Activated CD8-positive, alpha-beta memory T cell treated with anti-CD3 and anti-CD28 coated beads, Interleukin-2, amount 10 ng/mL, durations not matched to agents 7 days and 5 days (primary cell): ENCODE measurements at regions not wholly inside any gene's neighbourhood (a gene's known extent, or its start where the extent isn't known, plus 50 kb on each side); places are given as distances from the start of the nearest gene placed in this dataset.
"Not testable (repeated sequence)": the region's sequence is repeated elsewhere in the genome, so short reads cannot be mapped to it uniquely, and the experiment has no call there.

Experiments used
- ATAC-seq: fragments of 150-1000 bp; cut with Tn5 transposase; one replicate; pipeline ENCODE4 v1.10.0; 2021; ENCODE audit warnings: moderate library complexity
- CTCF ChIA-PET: fragments of 350-600 bp; sonication (Branson Sonifier 250); formaldehyde crosslinking; loops from one replicate; lab custom pipeline; 2021; ENCODE audit warnings: antibody characterized with exemption; lab: Charles Lee
- DNase-seq: peaks from one replicate; pipeline ENCODE4 v3.0.0-alpha.2; 2020
- H3K27ac Mint-ChIP-seq: one replicate; pipeline ENCODE4 v1.8.0; 2021; ENCODE audit warnings: mild to moderate bottlenecking, mixed read lengths
- H3K27me3 Mint-ChIP-seq: one replicate; pipeline ENCODE4 v1.8.0; 2021; ENCODE audit warnings: mixed read lengths
- H3K36me3 Mint-ChIP-seq: one replicate; pipeline ENCODE4 v1.8.0; 2021; ENCODE audit warnings: mild to moderate bottlenecking, mixed read lengths
- H3K4me1 Mint-ChIP-seq: one replicate; pipeline ENCODE4 v1.8.0; 2021; ENCODE audit warnings: mixed read lengths
- H3K4me3 Mint-ChIP-seq: one replicate; pipeline ENCODE4 v1.8.0; 2021; ENCODE audit warnings: mild to moderate bottlenecking, moderate library complexity, mixed read lengths
- H3K9me3 Mint-ChIP-seq: one replicate; pipeline ENCODE4 v1.8.0; 2022; ENCODE audit warnings: low read depth, mixed read lengths

- no peaks in the 10 kb centered on the region for H3K4me1 Mint-ChIP-seq
- ATAC-seq (no peak), DNase-seq (no peak)
- H3K27me3 Mint-ChIP-seq = no peaks in the 10 kb centered on the region
- no peak overlapping the region for H3K27ac Mint-ChIP-seq
- CTCF ChIA-PET = no interaction called here
- H3K36me3 Mint-ChIP-seq = no peaks in the 10 kb centered on the region
- H3K4me3 Mint-ChIP-seq = no peak overlapping the region
- H3K9me3 Mint-ChIP-seq = no peaks in the 10 kb centered on the region
Measured at GRCh38 chrX:74162199-74162598, 141.8 kb upstream of the ZCCHC13 start.

- Mint-ChIP-seq H3K27me3 (no peaks in the 10 kb centered on the region), H3K27ac (no peak overlapping the region), H3K4me1 (no peaks in the 10 kb centered on the region), H3K4me3 (no peak overlapping the region), H3K9me3 (no peaks in the 10 kb centered on the region), H3K36me3 (no peaks in the 10 kb centered on the region)
- DNase-seq (no peak), ATAC-seq (no peak)
- CTCF ChIA-PET = no interaction called here
Measured at GRCh38 chrX:74160816-74161215, 143.2 kb upstream of the ZCCHC13 start.

DNA sequence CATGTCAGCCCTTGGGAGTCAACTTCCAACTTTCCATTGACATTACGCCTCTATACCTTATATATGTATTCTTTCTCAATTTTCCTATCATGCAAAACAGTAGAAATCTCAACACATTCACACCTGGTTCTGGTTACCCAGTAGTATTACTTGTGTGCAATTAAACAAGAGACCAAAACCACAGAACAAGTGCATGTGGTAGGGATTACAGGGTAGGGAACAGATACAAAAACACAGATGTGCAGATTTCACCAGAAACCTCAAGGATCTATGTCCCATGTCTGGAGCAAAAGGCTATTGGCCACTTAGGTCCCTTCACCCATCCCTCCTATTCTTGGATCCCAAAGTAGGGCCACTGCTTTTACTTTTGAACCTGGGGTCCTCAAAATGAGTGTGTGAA is 143.6 kb upstream of the ZCCHC13 start:
- Mint-ChIP-seq H3K27ac (no peak overlapping the region), H3K27me3 (no peaks in the 10 kb centered on the region)

DNA sequence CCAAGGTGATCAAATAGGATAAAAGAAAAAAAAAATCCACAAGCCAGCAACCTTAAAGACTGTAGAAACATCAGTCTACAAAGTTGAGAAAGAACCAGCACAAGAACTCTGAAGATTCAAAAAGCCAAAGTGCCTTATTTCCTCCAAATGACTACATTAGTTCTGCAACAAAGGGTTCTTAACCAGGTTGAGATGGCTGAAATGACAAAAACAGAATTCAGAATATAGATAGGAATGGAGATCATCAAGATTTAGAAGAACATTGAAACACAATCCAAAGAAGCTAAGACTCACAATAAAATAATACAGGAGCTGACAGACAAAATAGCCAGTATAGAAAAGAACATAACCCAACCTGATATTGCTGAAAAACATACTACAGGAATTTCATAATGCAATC is 156.5 kb upstream of the ZCCHC13 start:
- Mint-ChIP-seq H3K27ac (no peak overlapping the region), H3K4me1 (no peaks in the 10 kb centered on the region), H3K4me3 (no peak overlapping the region), H3K36me3 (no peaks in the 10 kb centered on the region), H3K9me3 (no peaks in the 10 kb centered on the region), H3K27me3 (no peaks in the 10 kb centered on the region)
- DNase-seq (no peak), ATAC-seq (no peak)
- CTCF ChIA-PET = no interaction called here

More for the DNA sequence above, 143.6 kb upstream of the ZCCHC13 start:
- Mint-ChIP-seq H3K4me1 (no peaks in the 10 kb centered on the region), H3K9me3 (no peaks in the 10 kb centered on the region), H3K36me3 (no peaks in the 10 kb centered on the region), H3K4me3 (no peak overlapping the region)
- no peak for DNase-seq
- ATAC-seq = no peak
- CTCF ChIA-PET = no interaction called here

DNA sequence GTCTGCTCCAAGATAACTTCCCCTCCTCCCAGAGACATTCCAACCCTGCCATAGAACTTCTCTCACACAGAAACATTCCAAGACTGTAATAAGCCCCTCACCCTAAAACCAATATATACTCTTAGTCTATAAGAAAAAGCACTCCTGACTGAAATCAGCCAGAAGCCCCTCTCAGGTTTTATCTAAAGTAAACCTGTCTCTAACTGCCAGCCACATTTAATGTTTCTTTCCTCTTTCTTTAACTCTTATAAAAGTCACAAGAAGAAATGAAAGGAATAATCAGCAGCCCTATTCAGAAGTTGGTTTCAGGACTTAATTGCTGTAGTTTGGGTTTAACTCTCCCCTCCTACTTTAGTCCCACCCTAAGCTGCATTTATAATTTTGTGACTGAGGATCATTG is 165.0 kb upstream of the ZCCHC13 start:
- Mint-ChIP-seq H3K27me3 (no peaks in the 10 kb centered on the region), H3K36me3 (no peaks in the 10 kb centered on the region), H3K27ac (no peak overlapping the region), H3K4me1 (no peaks in the 10 kb centered on the region), H3K9me3 (no peaks in the 10 kb centered on the region), H3K4me3 (no peak overlapping the region)
- ATAC-seq = no peak
- DNase-seq = no peak
- CTCF ChIA-PET = no interaction called here

DNA sequence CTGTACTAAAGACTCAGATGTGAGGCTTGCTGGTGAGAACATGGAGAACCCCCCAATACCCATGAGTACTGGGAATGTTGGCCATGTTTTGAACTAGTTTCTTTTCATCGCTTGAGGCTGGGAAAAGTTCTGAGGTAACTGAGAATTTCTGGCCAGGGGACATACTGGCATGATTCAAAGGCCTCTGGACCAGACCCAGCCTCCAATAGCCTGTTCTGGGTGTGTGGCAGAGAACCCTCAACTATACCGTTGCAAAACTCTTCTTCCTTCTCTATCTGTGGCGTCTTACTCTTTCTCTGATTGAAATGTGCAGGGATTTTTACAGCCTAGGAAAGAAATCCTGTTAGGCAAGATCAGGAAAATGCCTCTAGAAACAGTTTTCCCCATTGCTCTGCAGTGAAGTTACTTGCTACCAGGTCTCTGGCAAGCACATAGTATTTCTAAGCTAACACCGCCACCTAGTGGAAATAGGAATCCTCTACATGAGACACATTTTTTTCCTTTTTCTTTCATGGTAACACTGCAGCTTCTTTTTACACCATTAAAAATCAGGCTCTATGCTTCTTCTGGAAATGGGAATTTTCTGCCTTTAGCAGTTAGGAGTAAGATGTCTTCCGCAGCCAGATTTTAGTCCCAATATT is 170.7 kb upstream of the ZCCHC13 start:
- H3K36me3 Mint-ChIP-seq = no peaks in the 10 kb centered on the region
- H3K4me3 Mint-ChIP-seq = no peak overlapping the region
- H3K4me1 Mint-ChIP-seq = no peaks in the 10 kb centered on the region
- ATAC-seq = peak; percentile 47
- CTCF ChIA-PET = interaction anchor here (0.6 to 1.1 kb wide), 3 partner anchors 276 to 278 kb away, joined by 3 read pairs; no protein-coding TSS in a partner anchor
- H3K27me3 Mint-ChIP-seq = no peaks in the 10 kb centered on the region
- no peak for DNase-seq
- no peak overlapping the region for H3K27ac Mint-ChIP-seq
- H3K9me3 Mint-ChIP-seq = no peaks in the 10 kb centered on the region

DNA sequence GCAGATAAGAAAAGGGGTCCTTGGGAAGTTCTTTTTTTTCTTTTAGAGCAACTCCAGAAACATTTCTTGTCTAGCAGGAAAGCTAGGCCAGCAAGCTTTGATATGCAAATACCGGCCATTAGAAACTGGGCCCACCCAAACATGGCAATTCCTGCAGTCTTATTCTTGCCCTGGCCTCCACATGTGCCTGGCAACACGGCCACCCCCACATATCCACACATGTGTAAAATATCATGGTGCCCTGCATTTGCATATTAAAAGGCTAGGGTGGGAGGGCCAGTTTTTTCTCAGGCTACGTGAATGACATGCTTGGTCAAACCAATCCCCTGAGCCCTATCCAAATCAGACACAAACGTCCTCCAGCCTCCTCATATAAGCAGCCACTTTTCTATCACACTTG is 171.7 kb upstream of the ZCCHC13 start:
- Mint-ChIP-seq H3K27me3 (no peaks in the 10 kb centered on the region), H3K27ac (no peak overlapping the region), H3K36me3 (no peaks in the 10 kb centered on the region), H3K4me3 (no peak overlapping the region), H3K4me1 (no peaks in the 10 kb centered on the region), H3K9me3 (no peaks in the 10 kb centered on the region)
- DNase-seq (no peak), ATAC-seq (no peak)
- CTCF ChIA-PET = interaction anchor here (0.7 kb wide), 1 partner anchor 594 kb away, joined by 4 read pairs; no protein-coding TSS in a partner anchor

GRCh38 chrX:74119016-74119910 is 184.7 kb upstream of the ZCCHC13 start:
- Mint-ChIP-seq H3K27me3 (no peaks in the 10 kb centered on the region), H3K4me3 (no peak overlapping the region), H3K9me3 (no peaks in the 10 kb centered on the region), H3K4me1 (peaks cover 6% of the 10 kb centered on the region), H3K27ac (no peak overlapping the region), H3K36me3 (no peaks in the 10 kb centered on the region)
- CTCF ChIA-PET = no interaction called here
- DNase-seq = no peak
- ATAC-seq = no peak

DNA sequence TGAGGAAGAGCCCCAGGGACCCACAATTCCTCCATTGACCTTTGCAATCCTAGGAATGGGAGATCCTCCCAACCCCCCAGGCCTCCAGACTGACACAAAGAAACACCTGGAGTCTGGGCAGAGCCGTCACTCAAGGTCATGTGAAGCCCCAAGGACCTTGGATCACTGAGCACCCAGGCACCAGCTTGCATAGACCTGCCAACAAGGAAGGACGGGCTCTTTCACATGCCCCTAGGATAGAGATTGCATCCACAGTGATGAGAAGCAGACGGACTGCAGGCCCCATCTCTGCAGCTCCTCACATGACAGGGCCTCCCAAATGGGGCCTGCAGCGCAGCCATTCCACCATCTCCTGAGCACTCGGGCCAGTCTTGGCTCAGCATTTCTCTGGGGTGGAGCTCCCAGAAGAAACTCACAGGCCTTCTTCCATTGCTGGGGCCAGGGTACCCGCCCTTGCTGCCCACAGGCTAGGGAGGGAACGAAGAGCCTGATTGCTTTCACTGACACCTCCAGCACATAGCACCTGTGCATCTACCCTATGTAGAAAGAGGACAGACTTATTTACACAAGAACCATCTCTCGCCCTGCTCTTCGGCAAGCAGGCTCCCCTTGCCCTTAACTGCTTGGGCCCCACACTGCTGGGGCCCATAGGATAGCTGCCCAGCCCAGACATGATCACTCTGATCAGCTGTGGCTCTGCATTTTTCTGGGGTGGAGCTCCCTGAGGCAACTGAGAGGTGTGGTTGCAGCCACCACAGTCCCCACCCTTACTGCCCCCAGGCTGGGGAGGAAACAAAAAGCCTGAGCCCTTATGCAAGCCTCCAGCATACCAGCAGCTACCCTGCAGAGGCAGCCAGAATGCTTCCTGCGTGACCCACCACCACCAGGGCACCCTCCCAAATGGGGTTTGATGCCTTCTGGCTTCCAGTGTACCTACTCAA is 185.7 kb upstream of the ZCCHC13 start:
- Mint-ChIP-seq H3K36me3 (no peaks in the 10 kb centered on the region), H3K27ac (no peak overlapping the region), H3K4me3 (no peak overlapping the region), H3K9me3 (no peaks in the 10 kb centered on the region), H3K27me3 (no peaks in the 10 kb centered on the region), H3K4me1 (peaks cover 6% of the 10 kb centered on the region)
- no peak for ATAC-seq
- DNase-seq = no peak
- CTCF ChIA-PET = no interaction called here

GRCh38 chrX:74111245-74111644 is 192.7 kb upstream of the ZCCHC13 start:
- DNase-seq (no peak), ATAC-seq (no peak)
- CTCF ChIA-PET = no interaction called here
- H3K27me3 Mint-ChIP-seq = no peaks in the 10 kb centered on the region
- H3K4me1 Mint-ChIP-seq = no peaks in the 10 kb centered on the region
- H3K4me3 Mint-ChIP-seq = no peak overlapping the region
- no peak overlapping the region for H3K27ac Mint-ChIP-seq
- H3K9me3 Mint-ChIP-seq = no peaks in the 10 kb centered on the region
- no peaks in the 10 kb centered on the region for H3K36me3 Mint-ChIP-seq

GRCh38 chrX:74107666-74108065 is 196.3 kb upstream of the ZCCHC13 start:
- H3K36me3 Mint-ChIP-seq = no peaks in the 10 kb centered on the region
- H3K4me3 Mint-ChIP-seq = no peak overlapping the region
- DNase-seq (no peak), ATAC-seq (no peak)
- H3K27me3 Mint-ChIP-seq = no peaks in the 10 kb centered on the region
- no peaks in the 10 kb centered on the region for H3K9me3 Mint-ChIP-seq
- no peak overlapping the region for H3K27ac Mint-ChIP-seq
- CTCF ChIA-PET = no interaction called here
- no peaks in the 10 kb centered on the region for H3K4me1 Mint-ChIP-seq

DNA sequence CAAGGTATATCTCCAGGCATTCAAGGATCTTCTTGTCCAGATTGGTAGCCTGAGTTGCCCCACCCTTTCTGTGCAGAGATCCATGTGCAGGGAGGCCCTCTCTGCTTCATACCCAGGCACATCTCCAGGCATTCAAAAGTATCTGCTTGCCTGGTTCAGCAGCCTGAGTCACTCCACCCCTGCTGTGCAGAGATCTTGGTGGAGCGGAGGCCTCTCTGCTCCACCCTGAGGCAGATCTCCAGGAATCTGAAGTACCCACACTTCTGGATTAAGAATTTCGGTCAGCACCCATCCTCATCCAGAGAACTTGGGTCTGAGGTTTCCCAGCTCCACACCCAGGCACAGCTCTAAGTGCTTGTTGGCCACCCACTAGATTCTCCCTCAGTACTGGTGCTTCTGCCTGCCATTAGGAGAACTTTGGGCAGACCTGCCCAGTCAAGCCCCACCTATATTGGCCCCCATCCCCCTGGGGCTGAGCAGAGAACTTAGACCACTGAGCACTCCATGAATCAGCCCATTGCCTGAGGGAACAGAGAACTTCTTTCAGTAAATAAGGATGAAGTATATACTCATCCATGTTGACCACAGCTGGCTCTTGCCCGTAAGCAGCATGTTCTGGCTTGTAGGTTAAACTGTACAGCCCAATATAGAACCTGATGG is 199.5 kb upstream of the ZCCHC13 start:
- CTCF ChIA-PET = no interaction called here

GRCh38 chrX:74098407-74098806 is 205.6 kb upstream of the ZCCHC13 start:
- H3K4me1 Mint-ChIP-seq, ATAC-seq, CTCF ChIA-PET, DNase-seq, H3K9me3 Mint-ChIP-seq, H3K27me3 Mint-ChIP-seq, H3K27ac Mint-ChIP-seq, H3K4me3 Mint-ChIP-seq, H3K36me3 Mint-ChIP-seq: not testable (repeated sequence)

More for the DNA sequence above, 199.5 kb upstream of the ZCCHC13 start:
- ATAC-seq (no peak), DNase-seq (no peak)
- Mint-ChIP-seq H3K9me3 (no peaks in the 10 kb centered on the region), H3K27ac (no peak overlapping the region), H3K4me3 (no peak overlapping the region), H3K36me3 (no peaks in the 10 kb centered on the region), H3K27me3 (no peaks in the 10 kb centered on the region), H3K4me1 (no peaks in the 10 kb centered on the region)
